H1 (cell line): ENCODE measurements at regions not wholly inside any gene's neighbourhood (a gene's known extent, or its start where the extent isn't known, plus 50 kb on each side); places are given as distances from the start of the nearest gene placed in this dataset.

Source experiments
- CTCF ChIA-PET: fragments of 300-600 bp; sonication (Branson Sonifier 250); formaldehyde crosslinking; loops from one replicate; lab custom pipeline; 2021; ENCODE audit not compliant: partially characterized antibody; lab: Charles Lee
- POLR2A ChIA-PET: fragments of 300-600 bp; sonication (Branson Sonifier 250); formaldehyde crosslinking; loops from one replicate; lab custom pipeline; 2021; ENCODE audit warnings: inconsistent platforms; ENCODE audit not compliant: partially characterized antibody; lab: Charles Lee
- DNase-seq, 2 experiments: peaks; one replicate each; pipeline versions ENCODE4 v3.0.0 to v3.0.0-alpha.2; 2010 to 2022; ENCODE audit warnings: low spot score in 2 of 2, low read depth in 1 of 2, mixed read lengths in 1 of 2
- FAIRE-seq: peaks from 2 replicates; lab custom pipeline; 2011; peaks lifted over from hg19 to GRCh38; lab: Jason Lieb, UNC
- H2AFZ ChIP-seq: 2 replicates; pipeline ENCODE4 v1.8.1; 2012; ENCODE audit warnings: low read length, inconsistent platforms
- H2AK5ac ChIP-seq: 2 replicates; pipeline ENCODE4 v1.6.1; 2013; ENCODE audit warnings: low read depth, low read length
- H2BK120ac ChIP-seq: replicated peaks from 2 replicates; pipeline ENCODE3; 2013; ENCODE audit warnings: low read depth, low read length, inconsistent platforms
- H2BK12ac ChIP-seq: 2 replicates; pipeline ENCODE4 v1.6.1; 2013; ENCODE audit warnings: low read depth, low read length
- H2BK15ac ChIP-seq: 2 replicates; pipeline ENCODE4 v1.6.1; 2013; ENCODE audit warnings: low read length
- H2BK20ac ChIP-seq: 2 replicates; pipeline ENCODE4 v1.6.1; 2013; ENCODE audit warnings: low read length
- H2BK5ac ChIP-seq: 2 replicates; pipeline ENCODE4 v1.6.1; 2013; ENCODE audit warnings: low read depth, low read length
- H3K14ac ChIP-seq: 2 replicates; pipeline ENCODE4 v1.6.1; 2013; ENCODE audit warnings: inconsistent platforms; ENCODE audit not compliant: insufficient read length
- H3K18ac ChIP-seq: 2 replicates; pipeline ENCODE4 v1.6.1; 2013; ENCODE audit warnings: low read length; ENCODE audit errors: extremely low read depth
- H3K23ac ChIP-seq: 2 replicates; pipeline ENCODE4 v1.6.1; 2013; ENCODE audit warnings: inconsistent platforms; ENCODE audit not compliant: insufficient read length
- H3K23me2 ChIP-seq: 2 replicates; pipeline ENCODE4 v1.6.1; 2013; ENCODE audit warnings: low read depth, low read length
- H3K27ac ChIP-seq: 2 replicates; pipeline ENCODE4 v1.6.1; 2011; ENCODE audit warnings: low read depth, low read length, inconsistent platforms
- H3K27me3 ChIP-seq, 4 experiments: replicated peaks in 1 of 4; 1 replicate in 1 of 4; 2 replicates in 3 of 4; pipeline versions ENCODE4 v1.6.1 to v1.8.1; 2011 to 2013; ENCODE audit warnings: low read length in 3 of 4, mild to moderate bottlenecking in 3 of 4, inconsistent platforms in 2 of 4, mixed read lengths in 2 of 4, moderate library complexity in 1 of 4; ENCODE audit not compliant: control insufficient read depth in 3 of 4, insufficient read depth in 3 of 4; ENCODE audit errors: extremely low read depth in 1 of 4
- H3K36me3 ChIP-seq, 4 experiments: 2 replicates each; pipeline versions ENCODE4 v1.6.1 to v1.8.1; 2011 to 2013; ENCODE audit warnings: mild to moderate bottlenecking in 4 of 4, low read length in 3 of 4, moderate library complexity in 2 of 4, control low read depth in 1 of 4, inconsistent platforms in 1 of 4; ENCODE audit not compliant: insufficient read depth in 4 of 4, control insufficient read depth in 2 of 4
- H3K4ac ChIP-seq: replicated peaks from 2 replicates; pipeline ENCODE3; 2013; ENCODE audit warnings: low read length, low read depth, mixed read lengths, inconsistent platforms; ENCODE audit not compliant: insufficient read length
- H3K4me1 ChIP-seq, 4 experiments: replicated peaks in 1 of 4; 1 replicate in 1 of 4; 2 replicates in 3 of 4; pipeline versions ENCODE4 v1.6.1 to v1.8.1; 2011 to 2013; ENCODE audit warnings: low read length in 3 of 4, inconsistent platforms in 2 of 4, mixed read lengths in 1 of 4; ENCODE audit not compliant: insufficient read depth in 4 of 4, control insufficient read depth in 3 of 4
- H3K4me2 ChIP-seq, 2 experiments: 2 replicates each; pipeline versions ENCODE4 v1.6.1 to v1.8.1; 2011 to 2013; ENCODE audit warnings: low read depth in 2 of 2, low read length in 2 of 2, control low read depth in 1 of 2, inconsistent platforms in 1 of 2, mild to moderate bottlenecking in 1 of 2; ENCODE audit not compliant: insufficient read depth in 1 of 2
- H3K4me3 ChIP-seq, 4 experiments: fragments of 200-600, 300-600 bp in 1 of 4; sonication (generic), shearing (Covaris generic), sonication (Bioruptor Twin) in 1 of 4; 2 replicates each; pipeline versions ENCODE4 v1.5.1 to v1.8.1; 2011 to 2016; ENCODE audit warnings: low read length in 4 of 4, low read depth in 3 of 4, control low read depth in 2 of 4, inconsistent platforms in 2 of 4, mild to moderate bottlenecking in 2 of 4, mixed read lengths in 1 of 4, moderate library complexity in 1 of 4; ENCODE audit not compliant: insufficient read depth in 2 of 4; ENCODE audit errors: extremely low read depth in 1 of 4
- H3K56ac ChIP-seq: replicated peaks from 2 replicates; pipeline ENCODE3; 2013; ENCODE audit warnings: low read depth, mild to moderate bottlenecking, mixed read lengths, low read length, inconsistent platforms; ENCODE audit not compliant: insufficient read length
- H3K79me1 ChIP-seq: 2 replicates; pipeline ENCODE4 v1.6.1; 2013; ENCODE audit warnings: low read depth, low read length, control low read depth
- H3K79me2 ChIP-seq, 2 experiments: 2 replicates each; pipeline versions ENCODE4 v1.6.1 to v1.8.1; 2012 to 2013; ENCODE audit warnings: low read length in 2 of 2, mild to moderate bottlenecking in 2 of 2, inconsistent platforms in 1 of 2; ENCODE audit not compliant: insufficient read depth in 2 of 2, control insufficient read depth in 1 of 2
- H3K9ac ChIP-seq, 4 experiments: replicated peaks in 1 of 4; 1 replicate in 1 of 4; 2 replicates in 3 of 4; pipeline versions ENCODE4 v1.6.1 to v1.8.1; 2011 to 2013; ENCODE audit warnings: low read depth in 3 of 4, low read length in 3 of 4, control low read depth in 2 of 4, mild to moderate bottlenecking in 2 of 4, moderate library complexity in 2 of 4, inconsistent platforms in 1 of 4; ENCODE audit errors: extremely low read depth in 1 of 4
- H3K9me3 ChIP-seq, 2 experiments: 2 replicates each; pipeline versions ENCODE4 v1.6.1 to v1.8.1; 2012 to 2013; ENCODE audit warnings: mild to moderate bottlenecking in 2 of 2, moderate library complexity in 2 of 2, control low read depth in 1 of 2, inconsistent platforms in 1 of 2, low read depth in 1 of 2, low read length in 1 of 2, mixed read lengths in 1 of 2; ENCODE audit not compliant: insufficient read depth in 2 of 2
- H4K20me1 ChIP-seq, 2 experiments: replicated peaks in 1 of 2; 2 replicates each; pipeline versions ENCODE3 to v1.8.1; 2011 to 2013; ENCODE audit warnings: inconsistent platforms in 2 of 2, low read length in 2 of 2, mild to moderate bottlenecking in 1 of 2; ENCODE audit not compliant: insufficient read depth in 2 of 2, control insufficient read depth in 1 of 2
- H4K5ac ChIP-seq: 2 replicates; pipeline ENCODE4 v1.6.1; 2013; ENCODE audit warnings: low read length, low read depth, mixed read lengths, inconsistent platforms; ENCODE audit not compliant: insufficient read length
- H4K8ac ChIP-seq: 2 replicates; pipeline ENCODE4 v1.8.0; 2013; ENCODE audit warnings: mild to moderate bottlenecking, moderate library complexity, low read length, inconsistent platforms; ENCODE audit not compliant: insufficient read depth; ENCODE audit errors: extremely low read depth
- H4K91ac ChIP-seq: replicated peaks from 2 replicates; pipeline ENCODE3; 2013; ENCODE audit warnings: low read length, mixed read lengths, inconsistent platforms; ENCODE audit not compliant: insufficient read length
- CHD2 ChIP-seq: IDR thresholded peaks from 2 replicates; pipeline ENCODE4 v1.6.1; 2012; ENCODE audit warnings: low read length, improper control_type of control experiment
- CTBP2 ChIP-seq: IDR thresholded peaks from 2 replicates; pipeline ENCODE4 v1.7.0; 2011; ENCODE audit warnings: borderline replicate concordance, mild to moderate bottlenecking, moderate library complexity, mixed read lengths, low read length; ENCODE audit not compliant: insufficient read depth, insufficient read length
- EGR1 ChIP-seq: IDR thresholded peaks from 2 replicates; pipeline ENCODE4 v1.6.1; 2011; ENCODE audit warnings: low read depth, low read length, borderline replicate concordance
- GTF2F1 ChIP-seq: IDR thresholded peaks from 2 replicates; pipeline ENCODE4 v1.6.1; 2012; ENCODE audit warnings: low read depth, low read length, improper control_type of control experiment, borderline replicate concordance
- JUN ChIP-seq: IDR thresholded peaks from 2 replicates; pipeline ENCODE4 v1.6.1; 2011; ENCODE audit warnings: low read depth, mild to moderate bottlenecking, improper control_type of control experiment, low read length
- NRF1 ChIP-seq: IDR thresholded peaks from 2 replicates; pipeline ENCODE4 v1.6.1; 2011; ENCODE audit warnings: mild to moderate bottlenecking, low read depth, low read length, improper control_type of control experiment
- POLR2A ChIP-seq, 2 experiments: IDR thresholded peaks; 1 replicate in 1 of 2; 2 replicates in 1 of 2; pipeline ENCODE4 v1.6.1; 2011; ENCODE audit warnings: low read depth in 2 of 2, low read length in 2 of 2, mild to moderate bottlenecking in 2 of 2; ENCODE audit errors: control extremely low read depth in 1 of 2
- POLR2AphosphoS5 ChIP-seq: IDR thresholded peaks from 2 replicates; pipeline ENCODE4 v1.6.1; 2011; ENCODE audit warnings: low read depth, low read length
- POU5F1 ChIP-seq: IDR thresholded peaks from 2 replicates; pipeline ENCODE4 v1.6.1; 2011; ENCODE audit warnings: low read depth, mild to moderate bottlenecking, low read length, moderate library complexity
- RAD21 ChIP-seq, 2 experiments: IDR thresholded peaks in 1 of 2; conservative IDR thresholded peaks in 1 of 2; 2 replicates each; pipeline ENCODE4 v1.6.1; 2011; ENCODE audit warnings: low read depth in 2 of 2, low read length in 2 of 2, improper control_type of control experiment in 1 of 2, inconsistent platforms in 1 of 2, mild to moderate bottlenecking in 1 of 2, moderate library complexity in 1 of 2
- RNF2 ChIP-seq: fragments of 200-900, 300-1000 bp; sonication (generic); IDR thresholded peaks from 2 replicates; pipeline ENCODE4 v1.7.1; 2016; ENCODE audit warnings: borderline replicate concordance, low read depth, mild to moderate bottlenecking, antibody characterized with exemption, low read length; ENCODE audit not compliant: poor library complexity, severe bottlenecking; ENCODE audit errors: missing control alignments
- TAF7 ChIP-seq: optimal IDR thresholded peaks from 2 replicates; pipeline ENCODE3; 2011; ENCODE audit warnings: low read depth, mild to moderate bottlenecking, inconsistent platforms, low read length, moderate library complexity, borderline replicate concordance
- WGBS, 2 experiments: shearing (Covaris generic) in 1 of 2; methylation state at CpG; one replicate each; pipeline versions ENCODE4 v1.1.6 to v1.1.7; 2013 to 2015; ENCODE audit warnings: low lambda C conversion rate in 2 of 2, mixed read lengths in 2 of 2, inconsistent platforms in 1 of 2, low coverage in 1 of 2, missing lambda C conversion rate in 1 of 2; ENCODE audit not compliant: insufficient replicate concordance in 2 of 2, insufficient coverage in 1 of 2, insufficient read length in 1 of 2; ENCODE audit errors: extremely low coverage in 1 of 2, missing lambda C conversion rate in 1 of 2; 5-methylcytosine and 5-hydroxymethylcytosine counted together

DNA sequence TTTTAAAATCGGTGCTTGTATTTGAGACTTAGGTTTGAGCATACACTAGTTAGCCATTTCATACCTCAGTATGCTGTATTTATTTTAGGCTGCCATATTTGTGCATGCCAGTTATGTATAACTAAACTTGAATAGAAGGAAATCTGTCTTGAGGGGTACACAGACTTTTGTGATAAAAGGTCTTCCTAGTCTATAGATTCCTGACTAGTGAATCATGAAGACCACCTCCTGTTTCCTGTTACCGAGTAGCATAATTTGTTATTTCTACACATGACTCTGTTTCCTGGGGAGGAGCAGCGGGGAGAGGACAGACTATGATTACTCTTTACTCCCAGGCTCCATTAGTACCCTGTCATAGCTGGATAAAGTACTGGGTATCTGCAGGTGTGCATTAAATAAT is 316.8 kb upstream of the SNX7 start:
- 86% methylated on average over 3 of the region's 3 CpGs; no CpG with 5 or more reads in 1 of the 2 experiments for WGBS, 2 experiments
- ChIA-PET CTCF (interaction anchor here (0.8 kb wide), 1 partner anchor 10 kb away, joined by 3 read pairs; no protein-coding TSS in a partner anchor), POLR2A (no interaction called here)
- no peak overlapping the region for H3K18ac ChIP-seq
- no peak overlapping the region for H2BK5ac ChIP-seq
- H3K4me1 ChIP-seq, result no peaks in the 10 kb centered on the region
- H3K14ac ChIP-seq, result no peak overlapping the region
- no peak overlapping the region for H2AFZ ChIP-seq
- H3K9ac ChIP-seq, result no peak overlapping the region
- TF ChIP-seq TAF7 (no peak), GTF2F1 (no peak), CTBP2 (no peak), NRF1 (no peak), POU5F1 (no peak), EGR1 (no peak), RNF2 (no peak), POLR2AphosphoS5 (no peak), JUN (no peak), RAD21 (IDR thresholded peaks at IDR 0.05 in 1 of 2, conservative IDR thresholded peaks at IDR 0.05 in 1 of 2; ENCODE audit: low read depth in 2 of 2, low read length in 2 of 2) (no peak), POLR2A (IDR thresholded peaks at IDR 0.05; ENCODE audit: control extremely low read depth in 1 of 2, low read depth in 2 of 2, low read length in 2 of 2) (no peak), CHD2 (no peak)
- no peak overlapping the region for H3K56ac ChIP-seq
- no peaks in the 10 kb centered on the region for H4K20me1 ChIP-seq
- H2BK120ac ChIP-seq, result no peak overlapping the region
- no peak overlapping the region for H2BK20ac ChIP-seq
- H3K4ac ChIP-seq, result no peak overlapping the region
- no peak overlapping the region for H2BK12ac ChIP-seq
- H3K27me3 ChIP-seq, result no peaks in the 10 kb centered on the region
- no peak overlapping the region for H2BK15ac ChIP-seq
- H2AK5ac ChIP-seq, result no peak overlapping the region
- no peaks in the 10 kb centered on the region for H3K36me3 ChIP-seq
- no peak overlapping the region for H3K4me3 ChIP-seq
- H4K8ac ChIP-seq, result no peak overlapping the region
- no peaks in the 10 kb centered on the region for H3K23me2 ChIP-seq
- H4K5ac ChIP-seq, result no peak overlapping the region
- H3K79me2 ChIP-seq, result no peaks in the 10 kb centered on the region
- H3K23ac ChIP-seq, result no peak overlapping the region
- no peaks in the 10 kb centered on the region for H3K79me1 ChIP-seq
- FAIRE-seq (no peak), DNase-seq (no peak)
- no peak overlapping the region for H3K27ac ChIP-seq
- H3K4me2 ChIP-seq, result no peak overlapping the region
- no peak overlapping the region for H4K91ac ChIP-seq
- no peaks in the 10 kb centered on the region for H3K9me3 ChIP-seq
